ENCODE measurements at regions not wholly inside any gene's neighbourhood (a gene's known extent, or its start where the extent isn't known, plus 50 kb on each side); places are given as distances from the start of the nearest gene placed in this dataset.

DNA sequence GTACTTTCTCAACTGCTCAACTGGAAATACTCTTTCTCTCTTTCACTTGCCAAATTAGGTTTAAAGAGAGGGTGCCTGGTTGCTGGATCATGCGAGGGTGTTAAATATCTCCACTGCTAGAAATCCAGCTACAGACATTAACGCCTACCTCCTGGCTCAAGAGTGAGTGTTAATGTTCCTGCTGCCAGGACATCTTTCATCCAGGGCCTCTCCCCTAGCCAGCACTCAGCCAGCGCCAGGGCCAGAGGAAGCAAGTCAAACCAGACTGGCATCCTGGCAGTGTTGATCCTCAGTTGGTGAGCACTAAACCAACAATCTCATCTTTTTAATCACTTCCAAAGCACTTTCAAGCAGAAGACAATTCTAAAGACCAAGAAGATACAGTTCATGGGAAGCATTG, 92.9 kb upstream of the BARHL2 start (continued):
- TF ChIP-seq, protein P1, sequence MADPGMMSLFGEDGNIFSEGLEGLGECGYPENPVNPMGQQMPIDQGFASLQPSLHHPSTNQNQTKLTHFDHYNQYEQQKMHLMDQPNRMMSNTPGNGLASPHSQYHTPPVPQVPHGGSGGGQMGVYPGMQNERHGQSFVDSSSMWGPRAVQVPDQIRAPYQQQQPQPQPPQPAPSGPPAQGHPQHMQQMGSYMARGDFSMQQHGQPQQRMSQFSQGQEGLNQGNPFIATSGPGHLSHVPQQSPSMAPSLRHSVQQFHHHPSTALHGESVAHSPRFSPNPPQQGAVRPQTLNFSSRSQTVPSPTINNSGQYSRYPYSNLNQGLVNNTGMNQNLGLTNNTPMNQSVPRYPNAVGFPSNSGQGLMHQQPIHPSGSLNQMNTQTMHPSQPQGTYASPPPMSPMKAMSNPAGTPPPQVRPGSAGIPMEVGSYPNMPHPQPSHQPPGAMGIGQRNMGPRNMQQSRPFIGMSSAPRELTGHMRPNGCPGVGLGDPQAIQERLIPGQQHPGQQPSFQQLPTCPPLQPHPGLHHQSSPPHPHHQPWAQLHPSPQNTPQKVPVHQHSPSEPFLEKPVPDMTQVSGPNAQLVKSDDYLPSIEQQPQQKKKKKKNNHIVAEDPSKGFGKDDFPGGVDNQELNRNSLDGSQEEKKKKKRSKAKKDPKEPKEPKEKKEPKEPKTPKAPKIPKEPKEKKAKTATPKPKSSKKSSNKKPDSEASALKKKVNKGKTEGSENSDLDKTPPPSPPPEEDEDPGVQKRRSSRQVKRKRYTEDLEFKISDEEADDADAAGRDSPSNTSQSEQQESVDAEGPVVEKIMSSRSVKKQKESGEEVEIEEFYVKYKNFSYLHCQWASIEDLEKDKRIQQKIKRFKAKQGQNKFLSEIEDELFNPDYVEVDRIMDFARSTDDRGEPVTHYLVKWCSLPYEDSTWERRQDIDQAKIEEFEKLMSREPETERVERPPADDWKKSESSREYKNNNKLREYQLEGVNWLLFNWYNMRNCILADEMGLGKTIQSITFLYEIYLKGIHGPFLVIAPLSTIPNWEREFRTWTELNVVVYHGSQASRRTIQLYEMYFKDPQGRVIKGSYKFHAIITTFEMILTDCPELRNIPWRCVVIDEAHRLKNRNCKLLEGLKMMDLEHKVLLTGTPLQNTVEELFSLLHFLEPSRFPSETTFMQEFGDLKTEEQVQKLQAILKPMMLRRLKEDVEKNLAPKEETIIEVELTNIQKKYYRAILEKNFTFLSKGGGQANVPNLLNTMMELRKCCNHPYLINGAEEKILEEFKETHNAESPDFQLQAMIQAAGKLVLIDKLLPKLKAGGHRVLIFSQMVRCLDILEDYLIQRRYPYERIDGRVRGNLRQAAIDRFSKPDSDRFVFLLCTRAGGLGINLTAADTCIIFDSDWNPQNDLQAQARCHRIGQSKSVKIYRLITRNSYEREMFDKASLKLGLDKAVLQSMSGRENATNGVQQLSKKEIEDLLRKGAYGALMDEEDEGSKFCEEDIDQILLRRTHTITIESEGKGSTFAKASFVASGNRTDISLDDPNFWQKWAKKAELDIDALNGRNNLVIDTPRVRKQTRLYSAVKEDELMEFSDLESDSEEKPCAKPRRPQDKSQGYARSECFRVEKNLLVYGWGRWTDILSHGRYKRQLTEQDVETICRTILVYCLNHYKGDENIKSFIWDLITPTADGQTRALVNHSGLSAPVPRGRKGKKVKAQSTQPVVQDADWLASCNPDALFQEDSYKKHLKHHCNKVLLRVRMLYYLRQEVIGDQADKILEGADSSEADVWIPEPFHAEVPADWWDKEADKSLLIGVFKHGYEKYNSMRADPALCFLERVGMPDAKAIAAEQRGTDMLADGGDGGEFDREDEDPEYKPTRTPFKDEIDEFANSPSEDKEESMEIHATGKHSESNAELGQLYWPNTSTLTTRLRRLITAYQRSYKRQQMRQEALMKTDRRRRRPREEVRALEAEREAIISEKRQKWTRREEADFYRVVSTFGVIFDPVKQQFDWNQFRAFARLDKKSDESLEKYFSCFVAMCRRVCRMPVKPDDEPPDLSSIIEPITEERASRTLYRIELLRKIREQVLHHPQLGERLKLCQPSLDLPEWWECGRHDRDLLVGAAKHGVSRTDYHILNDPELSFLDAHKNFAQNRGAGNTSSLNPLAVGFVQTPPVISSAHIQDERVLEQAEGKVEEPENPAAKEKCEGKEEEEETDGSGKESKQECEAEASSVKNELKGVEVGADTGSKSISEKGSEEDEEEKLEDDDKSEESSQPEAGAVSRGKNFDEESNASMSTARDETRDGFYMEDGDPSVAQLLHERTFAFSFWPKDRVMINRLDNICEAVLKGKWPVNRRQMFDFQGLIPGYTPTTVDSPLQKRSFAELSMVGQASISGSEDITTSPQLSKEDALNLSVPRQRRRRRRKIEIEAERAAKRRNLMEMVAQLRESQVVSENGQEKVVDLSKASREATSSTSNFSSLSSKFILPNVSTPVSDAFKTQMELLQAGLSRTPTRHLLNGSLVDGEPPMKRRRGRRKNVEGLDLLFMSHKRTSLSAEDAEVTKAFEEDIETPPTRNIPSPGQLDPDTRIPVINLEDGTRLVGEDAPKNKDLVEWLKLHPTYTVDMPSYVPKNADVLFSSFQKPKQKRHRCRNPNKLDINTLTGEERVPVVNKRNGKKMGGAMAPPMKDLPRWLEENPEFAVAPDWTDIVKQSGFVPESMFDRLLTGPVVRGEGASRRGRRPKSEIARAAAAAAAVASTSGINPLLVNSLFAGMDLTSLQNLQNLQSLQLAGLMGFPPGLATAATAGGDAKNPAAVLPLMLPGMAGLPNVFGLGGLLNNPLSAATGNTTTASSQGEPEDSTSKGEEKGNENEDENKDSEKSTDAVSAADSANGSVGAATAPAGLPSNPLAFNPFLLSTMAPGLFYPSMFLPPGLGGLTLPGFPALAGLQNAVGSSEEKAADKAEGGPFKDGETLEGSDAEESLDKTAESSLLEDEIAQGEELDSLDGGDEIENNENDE (IDR thresholded peaks at IDR 0.05; ENCODE audit: insufficient replicate concordance, low read length) = no peak
- no peak for TF ChIP-seq KDM5A (IDR thresholded peaks at IDR 0.05; ENCODE audit: low read length)

All from H1 (cell line).